Activated naive CD4-positive, alpha-beta T cell treated with anti-CD3 and anti-CD28 coated beads, Interleukin-2, amount 50 U/mL, for 72 hours (primary cell): ENCODE measurements at regions not wholly inside any gene's neighbourhood (a gene's known extent, or its start where the extent isn't known, plus 50 kb on each side); places are given as distances from the start of the nearest gene placed in this dataset.

ENCODE experiments used
- ATAC-seq, 2 donors: fragments of 150-1000 bp; cut with Tn5 transposase; 2 replicates each; pipeline ENCODE4 v1.10.0; 2021; ENCODE audit warnings: mild to moderate bottlenecking in 2 of 2, moderate library complexity in 2 of 2
- DNase-seq, 2 donors: peaks; one replicate each; pipeline ENCODE4 v3.0.0; 2021 to 2022; ENCODE audit warnings: low spot score in 2 of 2
- H3K27ac Mint-ChIP-seq, 2 donors: one replicate each; pipeline ENCODE4 v1.8.0; 2022; ENCODE audit warnings: mild to moderate bottlenecking in 2 of 2, mixed read lengths in 2 of 2
- H3K36me3 Mint-ChIP-seq, 2 donors: one replicate each; pipeline ENCODE4 v1.8.0; 2022; ENCODE audit warnings: mixed read lengths in 2 of 2
- H3K9me3 Mint-ChIP-seq, 2 donors: one replicate each; pipeline ENCODE4 v1.8.0; 2022; ENCODE audit warnings: mixed read lengths in 2 of 2

DNA sequence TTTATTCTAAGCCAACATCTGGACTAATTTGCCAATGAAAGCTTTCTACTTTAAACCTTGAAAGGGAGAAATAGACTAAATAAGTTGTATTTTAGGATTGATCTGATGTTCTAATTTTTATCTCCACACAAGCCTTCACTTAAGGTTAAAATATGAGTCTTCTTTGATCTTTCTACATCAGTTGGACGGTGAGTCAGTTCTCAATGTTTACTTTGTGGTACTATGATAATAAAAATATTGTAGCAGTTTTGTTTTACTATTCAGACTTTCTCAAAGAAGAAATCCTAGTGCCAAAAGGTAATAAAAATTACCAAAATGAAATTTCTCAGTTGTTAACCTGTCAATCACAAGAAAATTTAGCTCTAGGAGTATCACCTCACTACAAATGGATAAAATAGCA is 203.5 kb upstream of the RGMB start:
- ATAC-seq = no peak
- no peak for DNase-seq
- Mint-ChIP-seq H3K9me3 (peaks cover 4 to 5% of the 10 kb centered on the region in 2 donors), H3K36me3 (no peaks in the 10 kb centered on the region), H3K27ac (no peak overlapping the region)

- DNase-seq = no peak
- Mint-ChIP-seq H3K9me3 (peaks cover 4 to 5% of the 10 kb centered on the region in 2 donors), H3K36me3 (no peaks in the 10 kb centered on the region), H3K27ac (no peak overlapping the region)
- no peak for ATAC-seq
These were observed 202.7 kb upstream of the RGMB start for GRCh38 chr5:98570661-98571191.

GRCh38 chr5:98573834-98574320 is 199.6 kb upstream of the RGMB start:
- H3K36me3 Mint-ChIP-seq = peaks cover 0 to 4% of the 10 kb centered on the region in 2 donors
- no peak overlapping the region for H3K27ac Mint-ChIP-seq
- DNase-seq (no peak), ATAC-seq (no peak)
- H3K9me3 Mint-ChIP-seq = no peaks in the 10 kb centered on the region

- Mint-ChIP-seq H3K27ac (no peak overlapping the region), H3K36me3 (peaks cover 0 to 4% of the 10 kb centered on the region in 2 donors), H3K9me3 (no peaks in the 10 kb centered on the region)
- DNase-seq (no peak), ATAC-seq (no peak)
These were observed 197.2 kb upstream of the RGMB start for GRCh38 chr5:98576275-98576674.

DNA sequence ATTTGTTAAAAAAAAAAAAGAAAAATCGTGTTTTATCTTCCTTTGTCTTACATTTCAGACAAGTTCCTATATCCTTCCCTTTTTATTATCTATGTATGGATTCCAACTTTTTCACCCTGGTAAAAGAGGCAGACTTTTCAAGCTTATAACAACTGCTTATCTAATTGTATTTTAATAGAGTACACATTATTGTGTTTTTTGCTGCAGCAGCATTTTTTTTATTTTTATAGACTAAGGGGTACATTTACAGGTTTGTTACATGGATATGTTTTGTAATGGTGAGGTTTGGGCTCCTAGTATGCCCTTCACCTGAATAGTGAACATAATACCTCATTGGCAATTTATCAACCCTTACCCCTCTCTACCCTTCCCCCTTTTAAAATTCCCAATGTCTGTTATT is 195.0 kb upstream of the RGMB start:
- Mint-ChIP-seq H3K9me3 (no peaks in the 10 kb centered on the region), H3K36me3 (peaks cover 0 to 4% of the 10 kb centered on the region in 2 donors), H3K27ac (no peak overlapping the region)
- DNase-seq (no peak), ATAC-seq (no peak)

- DNase-seq = no peak
- no peak for ATAC-seq
- H3K9me3 Mint-ChIP-seq = no peaks in the 10 kb centered on the region
- peaks cover 0 to 4% of the 10 kb centered on the region in 2 donors for H3K36me3 Mint-ChIP-seq
- no peak overlapping the region for H3K27ac Mint-ChIP-seq
These were observed 192.1 kb upstream of the RGMB start for GRCh38 chr5:98581112-98581997.

GRCh38 chr5:98583586-98583985 is 189.9 kb upstream of the RGMB start:
- Mint-ChIP-seq H3K27ac (no peak overlapping the region), H3K9me3 (no peaks in the 10 kb centered on the region), H3K36me3 (no peaks in the 10 kb centered on the region)
- ATAC-seq (no peak), DNase-seq (no peak)

- H3K9me3 Mint-ChIP-seq = peaks cover 0 to 4% of the 10 kb centered on the region in 2 donors
- H3K36me3 Mint-ChIP-seq = no peaks in the 10 kb centered on the region
- no peak overlapping the region for H3K27ac Mint-ChIP-seq
- no peak for ATAC-seq
- no peak for DNase-seq
These were observed 187.7 kb upstream of the RGMB start for GRCh38 chr5:98585661-98586310.

DNA sequence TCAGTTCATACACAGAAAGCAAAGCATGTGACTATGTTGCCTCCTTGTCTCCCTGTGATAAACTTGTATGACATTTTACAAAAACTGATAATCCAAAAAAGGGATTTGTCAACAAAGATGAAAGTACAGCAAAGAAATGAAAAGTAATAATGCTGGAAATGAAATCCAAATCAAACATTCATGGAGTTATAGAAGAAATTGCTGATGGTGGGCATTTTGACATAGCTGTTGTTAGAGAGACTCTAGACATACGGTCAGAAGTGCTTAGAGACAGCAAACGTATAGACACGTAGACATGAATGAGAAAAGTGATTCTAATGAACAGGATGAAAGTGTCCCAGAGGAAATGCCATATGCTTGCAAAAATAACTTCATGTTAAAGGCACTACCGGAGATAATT is 186.9 kb upstream of the RGMB start:
- Mint-ChIP-seq H3K9me3 (peaks cover 0 to 4% of the 10 kb centered on the region in 2 donors), H3K27ac (no peak overlapping the region), H3K36me3 (no peaks in the 10 kb centered on the region)
- DNase-seq (no peak), ATAC-seq (no peak)

DNA sequence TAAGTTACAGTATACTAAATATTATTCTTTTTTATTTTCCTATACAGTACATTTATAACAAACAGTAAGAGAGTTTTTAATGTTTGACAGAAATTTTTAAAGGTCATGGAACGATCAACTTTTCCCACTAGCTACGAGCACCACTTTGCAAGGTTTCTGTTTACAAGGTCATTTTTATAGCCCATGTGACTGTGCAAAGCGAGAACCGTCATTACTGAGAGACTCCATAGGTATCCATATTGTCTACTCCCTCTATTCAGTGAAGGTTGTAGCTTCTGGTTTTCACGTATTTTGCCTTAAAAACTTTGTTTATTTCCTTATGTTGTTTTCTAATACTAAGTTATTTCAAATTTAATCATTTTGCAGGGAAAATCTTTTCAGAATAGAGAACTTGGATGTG is 186.3 kb upstream of the RGMB start:
- Mint-ChIP-seq H3K36me3 (no peaks in the 10 kb centered on the region), H3K27ac (no peak overlapping the region), H3K9me3 (peaks cover 0 to 4% of the 10 kb centered on the region in 2 donors)
- ATAC-seq (no peak), DNase-seq (no peak)

GRCh38 chr5:98588215-98588614 is 185.2 kb upstream of the RGMB start:
- H3K9me3 Mint-ChIP-seq = peaks cover 0 to 4% of the 10 kb centered on the region in 2 donors
- DNase-seq (no peak), ATAC-seq (no peak)
- no peak overlapping the region for H3K27ac Mint-ChIP-seq
- H3K36me3 Mint-ChIP-seq = no peaks in the 10 kb centered on the region

DNA sequence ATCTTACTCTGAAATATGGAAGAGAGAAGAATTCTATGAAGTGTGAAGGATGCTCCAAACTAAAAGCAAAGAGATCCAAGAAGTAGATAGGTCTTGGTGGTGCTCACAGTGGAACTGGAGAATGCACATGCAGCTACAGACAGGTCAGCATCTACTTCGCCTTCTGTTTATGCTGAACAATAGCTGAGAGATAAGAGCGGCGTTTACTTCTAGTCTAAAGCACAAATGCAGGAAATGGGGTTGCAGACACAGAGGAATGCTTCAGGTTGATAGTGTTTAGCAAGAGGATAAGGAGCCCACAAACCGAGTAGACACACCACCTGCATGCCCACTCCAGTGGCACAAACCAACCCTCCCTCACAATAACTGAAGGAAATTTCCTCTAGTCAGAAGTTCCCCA is 180.0 kb upstream of the RGMB start:
- Mint-ChIP-seq H3K9me3 (peaks cover 0 to 4% of the 10 kb centered on the region in 2 donors), H3K36me3 (no peaks in the 10 kb centered on the region), H3K27ac (no peak overlapping the region)
- ATAC-seq = no peak
- no peak for DNase-seq

- DNase-seq = no peak
- no peak overlapping the region for H3K27ac Mint-ChIP-seq
- no peak for ATAC-seq
- peaks cover 0 to 4% of the 10 kb centered on the region in 2 donors for H3K9me3 Mint-ChIP-seq
- no peaks in the 10 kb centered on the region for H3K36me3 Mint-ChIP-seq
These were observed 179.4 kb upstream of the RGMB start for GRCh38 chr5:98594098-98594497.

- H3K36me3 Mint-ChIP-seq = no peaks in the 10 kb centered on the region
- DNase-seq = no peak
- H3K27ac Mint-ChIP-seq = no peak overlapping the region
- ATAC-seq = no peak
- peaks cover 6 to 9% of the 10 kb centered on the region in 2 donors for H3K9me3 Mint-ChIP-seq
These were observed 174.4 kb upstream of the RGMB start for GRCh38 chr5:98599016-98599415.

DNA sequence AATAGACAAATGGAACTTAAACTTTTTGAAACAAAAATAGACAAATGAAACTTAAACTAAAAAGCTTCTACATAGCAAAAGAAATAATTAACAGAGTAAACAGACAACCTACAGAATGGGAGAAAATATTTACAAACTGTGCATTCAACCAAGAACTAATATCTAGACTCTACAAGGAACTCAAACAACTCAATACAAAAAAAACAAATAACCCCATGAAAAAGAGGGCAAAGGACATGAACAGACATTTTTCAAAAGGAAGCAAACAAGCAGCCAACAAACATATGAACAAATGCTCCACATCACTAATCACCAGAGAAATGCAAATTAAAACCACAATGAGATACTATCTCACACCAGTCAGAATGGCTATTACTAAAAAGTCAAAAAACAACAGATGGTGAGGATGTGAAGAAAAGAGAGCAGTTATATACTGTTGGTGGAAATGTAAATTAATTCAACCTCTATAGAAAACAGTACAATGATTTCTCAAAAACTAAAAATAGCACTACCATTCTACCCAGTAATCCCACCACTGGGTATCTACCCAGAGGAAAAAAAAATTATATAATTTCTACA is 170.8 kb upstream of the RGMB start:
- no peak for ATAC-seq
- H3K9me3 Mint-ChIP-seq = peaks cover 6 to 9% of the 10 kb centered on the region in 2 donors
- no peak overlapping the region for H3K27ac Mint-ChIP-seq
- no peak for DNase-seq
- no peaks in the 10 kb centered on the region for H3K36me3 Mint-ChIP-seq

GRCh38 chr5:98603456-98603855 is 170.0 kb upstream of the RGMB start:
- ATAC-seq (no peak), DNase-seq (no peak)
- H3K9me3 Mint-ChIP-seq = peaks cover 6 to 9% of the 10 kb centered on the region in 2 donors
- H3K27ac Mint-ChIP-seq = no peak overlapping the region
- no peaks in the 10 kb centered on the region for H3K36me3 Mint-ChIP-seq

- H3K9me3 Mint-ChIP-seq = peaks cover 6 to 9% of the 10 kb centered on the region in 2 donors
- no peak overlapping the region for H3K27ac Mint-ChIP-seq
- H3K36me3 Mint-ChIP-seq = no peaks in the 10 kb centered on the region
- no peak for DNase-seq
- ATAC-seq = no peak
These were observed 169.2 kb upstream of the RGMB start for GRCh38 chr5:98604301-98604700.
